ENCODE measurements at regions not wholly inside any gene's neighbourhood (a gene's known extent, or its start where the extent isn't known, plus 50 kb on each side); places are given as distances from the start of the nearest gene placed in this dataset.

DNA sequence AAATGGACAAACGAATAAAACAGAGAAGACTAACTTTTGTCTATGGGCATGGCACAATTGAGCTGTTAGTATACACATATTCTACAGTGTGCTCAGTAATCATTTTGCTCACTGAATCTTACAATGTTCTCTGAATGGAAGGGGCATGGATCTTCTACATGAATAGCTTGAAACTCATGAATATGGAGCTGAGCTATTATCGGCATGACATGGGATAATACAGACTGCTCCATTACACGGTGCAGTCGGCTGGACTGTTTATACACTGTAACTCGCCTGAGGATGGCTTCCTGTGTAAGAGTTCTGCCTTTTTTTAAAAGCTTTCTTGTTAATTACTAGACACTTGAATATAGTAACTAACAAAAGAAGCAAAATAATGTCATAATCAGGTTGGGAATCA is 368.5 kb upstream of the MAD2L1 start:
- no peak for DNase-seq
- H3K27ac Mint-ChIP-seq: no peak overlapping the region
- H3K9me3 Mint-ChIP-seq: peaks cover 0 to 22% (median 2%) of the 10 kb centered on the region in 6 donors
- no peaks in the 10 kb centered on the region for H3K27me3 Mint-ChIP-seq (ENCODE audit: low read depth in 3 of 3)
- H3K4me3 Mint-ChIP-seq: no peak overlapping the region
- no peaks in the 10 kb centered on the region for H3K4me1 Mint-ChIP-seq
- no peaks in the 10 kb centered on the region for H3K36me3 Mint-ChIP-seq

DNA sequence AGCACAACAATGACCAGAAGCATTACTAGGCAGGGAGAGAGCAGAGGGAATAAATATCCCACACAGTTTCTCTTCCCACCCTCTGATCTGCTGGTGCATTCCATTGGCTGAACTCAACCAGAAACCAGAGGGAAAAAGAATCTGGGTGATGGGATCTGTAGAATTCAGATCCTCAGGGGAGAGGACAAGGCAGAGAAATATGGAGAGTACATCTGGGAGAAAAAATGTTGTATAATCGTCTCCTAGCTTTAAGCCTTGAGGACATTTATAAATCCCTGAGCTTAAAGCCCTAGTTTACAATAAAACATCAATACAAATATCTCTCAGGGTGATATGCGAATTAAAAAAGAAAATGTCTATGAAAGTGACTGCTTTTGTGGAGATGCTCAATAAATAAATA is 368.1 kb upstream of the MAD2L1 start:
- H3K4me1 Mint-ChIP-seq: no peaks in the 10 kb centered on the region
- peaks cover 0 to 22% (median under 1%) of the 10 kb centered on the region in 6 donors for H3K9me3 Mint-ChIP-seq
- H3K27me3 Mint-ChIP-seq (ENCODE audit: low read depth in 3 of 3): no peaks in the 10 kb centered on the region
- no peak for DNase-seq
- no peaks in the 10 kb centered on the region for H3K36me3 Mint-ChIP-seq
- H3K27ac Mint-ChIP-seq: no peak overlapping the region
- H3K4me3 Mint-ChIP-seq: no peak overlapping the region

DNA sequence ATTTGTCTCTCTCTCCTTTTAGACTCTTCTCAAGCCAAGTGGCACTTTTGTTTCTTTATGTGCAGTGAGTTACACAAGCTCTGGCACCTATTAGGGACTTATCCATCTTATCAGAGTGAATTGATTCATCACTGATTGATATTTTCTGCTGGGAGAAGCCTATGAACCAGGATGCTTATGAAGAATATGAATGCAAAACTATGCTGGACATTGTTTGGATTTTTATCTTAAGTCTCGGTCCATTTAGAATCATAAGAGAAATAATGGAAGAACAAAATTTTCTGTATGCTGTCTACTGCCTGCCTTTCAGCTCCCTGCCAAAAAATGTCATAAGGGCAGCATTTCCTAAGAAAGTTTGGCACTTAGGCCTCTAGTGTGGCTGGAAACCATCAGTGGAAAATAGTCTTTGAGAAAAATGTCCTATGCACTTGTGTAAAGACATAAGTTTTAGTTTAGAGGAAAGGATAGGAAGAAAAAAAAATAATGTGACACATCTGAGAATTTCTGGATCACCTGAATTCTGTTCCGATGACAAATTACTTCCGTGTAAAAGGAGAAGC is 365.7 kb upstream of the MAD2L1 start:
- Mint-ChIP-seq H3K4me1 (no peaks in the 10 kb centered on the region), H3K36me3 (no peaks in the 10 kb centered on the region), H3K9me3 (peaks cover 0 to 22% (median 1%) of the 10 kb centered on the region in 6 donors), H3K4me3 (no peak overlapping the region), H3K27ac (no peak overlapping the region), H3K27me3 (ENCODE audit: low read depth in 3 of 3) (no peaks in the 10 kb centered on the region)
- DNase-seq: no peak

DNA sequence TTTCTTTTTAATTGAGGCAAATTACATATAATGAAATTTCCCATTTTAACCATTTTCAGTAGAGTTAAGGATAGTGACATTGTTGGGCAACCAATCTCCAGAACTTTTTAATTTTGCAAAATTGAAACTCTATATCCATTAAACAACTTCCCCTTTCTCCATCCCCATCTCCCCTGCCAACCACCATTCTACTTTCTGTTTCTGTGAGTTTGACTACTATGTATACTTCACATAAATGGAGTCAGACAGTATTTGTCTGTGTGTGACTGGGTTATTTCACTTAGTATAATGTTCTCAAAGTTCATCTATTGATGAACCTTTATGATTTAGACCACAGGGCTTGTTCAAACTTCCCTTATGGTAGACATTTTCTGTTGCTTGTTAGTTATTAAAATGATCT is 364.5 kb upstream of the MAD2L1 start:
- H3K4me3 Mint-ChIP-seq: no peak overlapping the region
- no peak overlapping the region for H3K27ac Mint-ChIP-seq
- H3K27me3 Mint-ChIP-seq (ENCODE audit: low read depth in 3 of 3): no peaks in the 10 kb centered on the region
- DNase-seq: no peak
- H3K9me3 Mint-ChIP-seq: peaks cover 0 to 22% (median 1%) of the 10 kb centered on the region in 6 donors
- H3K36me3 Mint-ChIP-seq: no peaks in the 10 kb centered on the region
- no peaks in the 10 kb centered on the region for H3K4me1 Mint-ChIP-seq

DNA sequence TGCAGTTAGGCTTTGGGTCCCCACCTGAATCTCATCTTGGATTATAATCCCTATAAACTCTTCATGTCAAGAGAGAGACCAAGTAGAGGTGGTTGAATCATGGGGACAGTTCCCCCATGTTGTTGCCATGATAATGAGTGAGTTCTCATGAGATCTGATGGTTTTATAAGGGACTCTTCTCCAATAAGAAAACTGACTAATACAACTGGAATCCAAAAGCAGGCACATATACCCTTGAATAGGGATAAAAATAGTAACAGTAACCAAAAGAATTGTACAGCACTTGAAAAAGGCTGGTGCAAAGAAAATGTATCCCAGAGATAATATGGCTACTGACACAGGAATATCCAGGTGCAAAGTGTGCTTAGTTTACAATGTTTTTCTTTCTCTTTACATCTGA is 351.5 kb upstream of the MAD2L1 start:
- no peaks in the 10 kb centered on the region for H3K27me3 Mint-ChIP-seq (ENCODE audit: low read depth in 3 of 3)
- no peaks in the 10 kb centered on the region for H3K36me3 Mint-ChIP-seq
- H3K4me3 Mint-ChIP-seq: no peak overlapping the region
- H3K27ac Mint-ChIP-seq: no peak overlapping the region
- H3K9me3 Mint-ChIP-seq: peaks cover 0 to 21% (median 8%) of the 10 kb centered on the region in 6 donors
- no peak for DNase-seq
- H3K4me1 Mint-ChIP-seq: no peaks in the 10 kb centered on the region

DNA sequence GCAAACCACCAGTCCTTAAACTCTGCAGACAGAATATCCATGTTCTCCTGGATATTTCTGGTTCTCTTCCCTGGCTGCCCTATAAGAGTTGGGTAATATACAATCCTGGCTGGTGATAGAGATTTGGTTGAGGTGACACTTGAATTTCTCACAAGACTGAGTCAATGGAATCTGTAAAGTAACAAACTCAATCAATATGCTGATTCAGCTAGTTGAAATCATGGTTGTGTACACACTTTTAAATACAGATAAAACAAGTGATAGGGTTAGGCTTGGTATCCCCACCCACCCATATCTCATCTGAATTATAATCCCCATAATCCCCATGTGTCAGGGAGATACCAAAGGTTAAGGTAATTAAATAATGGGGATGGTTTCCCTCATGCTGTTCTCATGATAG is 349.2 kb upstream of the MAD2L1 start:
- peaks cover 0 to 1% (median 0%) of the 10 kb centered on the region in 3 donors for H3K27me3 Mint-ChIP-seq (ENCODE audit: low read depth in 3 of 3)
- no peak overlapping the region for H3K4me3 Mint-ChIP-seq
- H3K9me3 Mint-ChIP-seq: peaks cover 0 to 25% (median 11%) of the 10 kb centered on the region in 6 donors
- H3K4me1 Mint-ChIP-seq: no peaks in the 10 kb centered on the region
- no peak for DNase-seq
- no peak overlapping the region for H3K27ac Mint-ChIP-seq
- no peaks in the 10 kb centered on the region for H3K36me3 Mint-ChIP-seq

DNA sequence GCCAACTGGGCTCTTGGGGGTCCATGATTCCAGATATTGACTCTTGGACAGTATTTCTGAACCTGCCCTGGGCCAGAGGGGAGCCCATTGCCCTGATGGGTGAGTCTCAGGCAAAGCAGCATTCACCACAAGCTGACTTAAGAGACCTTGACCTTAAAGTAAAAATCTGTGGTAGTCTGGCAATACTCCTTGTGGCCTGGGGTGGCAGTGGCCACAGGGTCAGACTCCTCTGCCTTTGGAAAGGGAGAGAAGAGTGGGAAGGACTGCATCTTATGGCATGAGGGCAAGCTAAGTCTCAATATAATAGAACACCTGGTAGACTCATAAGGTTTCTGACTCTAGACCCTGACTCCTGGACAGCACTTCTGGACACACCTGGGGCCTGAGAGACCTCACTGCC is 340.3 kb upstream of the MAD2L1 start:
- Mint-ChIP-seq H3K9me3 (peaks cover 20 to 41% (median 31%) of the 10 kb centered on the region in 6 donors), H3K27me3 (ENCODE audit: low read depth in 3 of 3) (peaks cover 1 to 3% (median 2%) of the 10 kb centered on the region in 3 donors), H3K4me3 (no peak overlapping the region)

DNA sequence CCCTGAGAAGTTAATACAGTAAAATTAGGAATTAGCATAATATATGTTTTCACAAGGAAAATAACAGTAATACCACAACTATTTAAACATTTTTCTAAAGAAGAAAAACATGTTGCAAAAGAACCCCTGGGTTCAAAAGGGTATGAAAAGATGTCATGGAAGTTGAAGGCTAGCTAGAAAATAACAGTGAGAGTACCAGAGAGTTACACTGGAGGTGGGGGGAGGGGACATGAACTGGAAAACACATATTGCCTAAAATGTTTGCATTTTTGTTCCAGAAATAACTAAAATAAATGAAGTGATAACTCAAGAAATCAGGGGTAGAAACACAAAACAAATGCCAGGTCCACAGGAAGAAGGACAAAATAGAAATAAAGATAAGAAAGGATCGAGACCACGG is 336.6 kb upstream of the MAD2L1 start:
- Mint-ChIP-seq H3K36me3 (peaks cover 0 to 5% (median 0%) of the 10 kb centered on the region in 3 donors), H3K9me3 (peaks cover 12 to 27% (median 20%) of the 10 kb centered on the region in 6 donors), H3K4me1 (no peaks in the 10 kb centered on the region), H3K27me3 (ENCODE audit: low read depth in 3 of 3) (peaks cover 0 to 5% (median 1%) of the 10 kb centered on the region in 3 donors), H3K27ac (no peak overlapping the region), H3K4me3 (no peak overlapping the region)
- no peak for DNase-seq

More for the DNA sequence above, 340.3 kb upstream of the MAD2L1 start:
- Mint-ChIP-seq H3K4me1 (no peaks in the 10 kb centered on the region), H3K36me3 (peaks cover 0 to 5% (median 0%) of the 10 kb centered on the region in 3 donors), H3K27ac (no peak overlapping the region)
- no peak for DNase-seq

DNA sequence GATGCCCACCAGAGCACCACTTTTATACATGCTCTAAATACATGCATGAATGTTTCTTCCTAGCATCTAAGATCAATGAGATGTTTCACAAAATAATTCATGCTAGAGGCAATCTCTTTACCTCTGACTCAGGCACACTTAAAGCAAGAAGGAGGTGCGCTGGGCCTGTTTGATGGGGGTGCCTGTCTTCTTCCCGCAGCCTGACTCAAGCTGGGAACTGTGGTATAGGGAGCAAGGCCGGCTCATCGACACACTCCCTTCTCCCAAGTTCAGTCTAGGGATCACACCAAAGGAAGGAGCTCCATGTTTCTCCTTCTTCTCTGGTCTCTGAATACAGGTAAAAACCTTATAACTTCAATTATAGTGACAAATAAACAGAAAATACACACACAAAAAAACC is 333.8 kb upstream of the MAD2L1 start:
- peaks cover 4 to 14% (median 12%) of the 10 kb centered on the region in 6 donors for H3K9me3 Mint-ChIP-seq
- no peak for DNase-seq
- H3K27ac Mint-ChIP-seq: no peak overlapping the region
- peaks cover 0 to 5% (median 0%) of the 10 kb centered on the region in 3 donors for H3K36me3 Mint-ChIP-seq
- H3K27me3 Mint-ChIP-seq (ENCODE audit: low read depth in 3 of 3): peaks cover 0 to 6% (median 2%) of the 10 kb centered on the region in 3 donors
- no peaks in the 10 kb centered on the region for H3K4me1 Mint-ChIP-seq
- no peak overlapping the region for H3K4me3 Mint-ChIP-seq

DNA sequence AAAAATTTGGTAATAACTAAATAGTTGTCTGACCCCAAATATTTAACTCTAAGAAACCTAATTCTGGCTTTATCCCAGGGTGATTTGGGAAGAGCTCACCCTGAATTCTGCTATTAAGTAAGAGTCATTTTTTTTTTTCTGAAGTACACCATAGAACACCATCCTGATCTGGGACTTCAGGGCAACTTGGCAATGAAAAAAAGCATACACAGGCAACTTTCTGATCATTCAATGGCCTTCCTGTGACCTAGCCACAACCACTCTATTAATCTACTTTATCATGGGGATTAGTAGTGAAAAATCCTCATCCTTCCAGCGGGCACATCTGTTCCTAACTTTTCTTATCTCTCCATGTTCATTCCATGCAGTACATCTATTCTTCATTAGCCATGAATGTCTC is 333.2 kb upstream of the MAD2L1 start:
- Mint-ChIP-seq H3K27me3 (ENCODE audit: low read depth in 3 of 3) (peaks cover 2 to 6% (median 2%) of the 10 kb centered on the region in 3 donors), H3K4me3 (no peak overlapping the region), H3K36me3 (peaks cover 0 to 5% (median 0%) of the 10 kb centered on the region in 3 donors), H3K4me1 (no peaks in the 10 kb centered on the region), H3K27ac (no peak overlapping the region), H3K9me3 (peaks cover 3 to 13% (median 10%) of the 10 kb centered on the region in 6 donors)
- DNase-seq: no peak

DNA sequence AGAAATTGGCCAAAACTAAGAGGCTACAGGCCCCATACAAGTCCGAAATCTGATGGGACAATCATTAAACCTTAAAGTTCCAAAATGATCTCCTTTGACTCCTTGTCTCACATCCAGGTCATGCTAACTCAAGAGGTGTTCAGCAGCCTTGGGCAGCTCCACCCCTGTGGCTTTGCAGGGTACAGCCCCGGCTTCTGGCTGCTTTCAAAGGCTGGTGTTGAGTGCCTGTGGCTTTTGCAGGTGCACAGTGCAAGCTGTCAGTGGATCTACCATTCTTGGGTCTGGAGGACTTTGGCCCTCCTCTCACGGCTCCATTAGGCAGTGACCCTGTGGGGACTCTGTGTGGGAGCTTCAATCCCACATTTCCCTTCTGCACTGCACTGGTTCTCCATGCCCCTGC is 329.1 kb upstream of the MAD2L1 start:
- Mint-ChIP-seq H3K9me3 (peaks cover 2 to 15% (median 6%) of the 10 kb centered on the region in 6 donors), H3K27me3 (ENCODE audit: low read depth in 3 of 3) (peaks cover 2 to 7% (median 2%) of the 10 kb centered on the region in 3 donors)

DNA sequence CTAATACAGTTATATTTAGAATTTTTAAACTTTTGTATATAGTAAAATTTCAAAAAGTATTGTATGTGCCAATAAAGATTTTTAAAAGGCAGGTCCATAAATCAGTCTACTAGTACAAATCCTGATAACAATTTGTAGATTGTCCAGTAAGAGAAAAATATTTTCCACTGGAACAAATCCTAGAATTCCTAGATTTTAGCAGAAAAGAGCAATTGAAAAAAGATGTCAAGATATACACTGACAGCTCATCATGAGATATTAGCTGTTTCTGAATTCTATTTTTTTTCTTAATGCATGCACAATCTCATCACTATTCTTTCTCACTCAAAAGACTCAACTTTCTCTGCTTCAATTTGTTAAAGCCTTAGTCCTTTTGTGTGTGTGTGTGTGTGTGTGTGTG is 289.2 kb upstream of the MAD2L1 start:
- Mint-ChIP-seq H3K4me1 (no peaks in the 10 kb centered on the region), H3K9me3 (no peaks in the 10 kb centered on the region), H3K36me3 (no peaks in the 10 kb centered on the region), H3K27ac (no peak overlapping the region), H3K4me3 (no peak overlapping the region), H3K27me3 (ENCODE audit: low read depth in 3 of 3) (peaks cover 0 to 4% (median 0%) of the 10 kb centered on the region in 3 donors)
- DNase-seq: no peak

More for the DNA sequence above, 329.1 kb upstream of the MAD2L1 start:
- Mint-ChIP-seq H3K36me3 (no peaks in the 10 kb centered on the region), H3K27ac (no peak overlapping the region), H3K4me3 (no peak overlapping the region), H3K4me1 (no peaks in the 10 kb centered on the region)
- DNase-seq: no peak

DNA sequence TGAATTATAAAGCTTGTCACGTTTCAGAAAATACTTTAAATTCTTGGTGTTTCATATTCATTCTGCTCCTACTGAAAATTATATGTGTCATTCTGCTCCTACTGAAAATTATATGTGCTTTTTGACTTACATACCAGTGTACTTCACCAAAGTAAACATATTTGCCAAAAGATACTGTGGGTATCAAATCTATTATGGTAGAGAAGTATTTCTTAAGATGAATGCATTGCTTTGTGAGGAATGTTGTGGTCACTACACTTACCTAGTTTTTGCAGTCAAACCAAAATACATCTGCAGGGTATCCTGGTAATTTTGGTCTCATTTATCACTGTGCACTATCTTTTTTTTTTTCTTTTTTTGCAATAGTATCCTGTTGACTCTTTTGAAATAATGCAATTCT is 287.7 kb upstream of the MAD2L1 start:
- Mint-ChIP-seq H3K4me3 (no peak overlapping the region), H3K4me1 (no peaks in the 10 kb centered on the region), H3K27me3 (ENCODE audit: low read depth in 3 of 3) (peaks cover 0 to 4% (median 0%) of the 10 kb centered on the region in 3 donors), H3K27ac (no peak overlapping the region), H3K9me3 (no peaks in the 10 kb centered on the region), H3K36me3 (no peaks in the 10 kb centered on the region)
- DNase-seq: no peak

DNA sequence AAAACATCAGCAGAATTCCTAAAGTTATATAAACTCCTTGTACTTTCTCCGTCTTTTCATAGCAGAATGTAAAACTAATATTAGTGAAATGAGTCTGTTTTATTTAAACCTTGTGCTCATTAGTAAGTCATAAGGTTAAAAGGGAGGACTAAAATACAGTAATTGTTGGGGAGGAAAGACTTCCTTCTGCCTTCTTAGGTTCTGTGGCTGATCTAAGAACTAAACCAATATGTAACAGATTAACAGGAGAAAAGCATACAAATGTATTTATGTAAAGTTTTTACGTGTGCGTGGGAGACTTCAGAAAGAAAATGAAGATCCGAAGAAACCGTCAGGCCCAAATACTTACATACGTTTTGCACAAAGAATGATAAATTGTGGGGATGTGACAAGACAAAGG is 286.6 kb upstream of the MAD2L1 start:
- H3K4me3 Mint-ChIP-seq: no peak overlapping the region
- no peak overlapping the region for H3K27ac Mint-ChIP-seq
- H3K4me1 Mint-ChIP-seq: no peaks in the 10 kb centered on the region
- H3K36me3 Mint-ChIP-seq: no peaks in the 10 kb centered on the region
- peaks cover 0 to 5% (median 0%) of the 10 kb centered on the region in 6 donors for H3K9me3 Mint-ChIP-seq
- H3K27me3 Mint-ChIP-seq (ENCODE audit: low read depth in 3 of 3): peaks cover 0 to 4% (median 3%) of the 10 kb centered on the region in 3 donors
- DNase-seq: no peak

DNA sequence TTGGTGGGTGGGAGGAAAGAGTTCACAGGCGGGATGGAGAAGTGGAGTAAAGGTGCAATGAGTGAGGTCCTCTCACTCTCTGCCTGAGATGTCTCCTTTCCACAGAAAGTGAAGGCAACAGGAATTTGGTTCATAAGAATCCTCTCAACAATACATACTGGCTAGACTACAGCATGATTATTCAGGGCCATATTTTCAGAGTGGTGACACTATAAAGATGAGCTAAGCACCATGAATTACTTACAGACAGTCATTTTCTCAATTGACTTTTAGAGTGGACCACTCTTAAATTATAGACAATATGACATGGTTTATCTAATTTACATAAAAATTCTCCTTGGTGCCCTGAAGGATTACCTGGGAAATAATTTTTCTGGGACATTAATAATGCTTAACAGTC is 286.1 kb upstream of the MAD2L1 start:
- no peak for DNase-seq
- Mint-ChIP-seq H3K27ac (no peak overlapping the region), H3K4me3 (no peak overlapping the region), H3K9me3 (peaks cover 0 to 5% (median 0%) of the 10 kb centered on the region in 6 donors), H3K27me3 (ENCODE audit: low read depth in 3 of 3) (peaks cover 0 to 4% (median 3%) of the 10 kb centered on the region in 3 donors), H3K4me1 (no peaks in the 10 kb centered on the region), H3K36me3 (no peaks in the 10 kb centered on the region)

Measured in immature natural killer cell (primary cell).